HG02970 (cell line): ENCODE measurements at regions not wholly inside any gene's neighbourhood (a gene's known extent, or its start where the extent isn't known, plus 50 kb on each side); places are given as distances from the start of the nearest gene placed in this dataset.
"Not testable (repeated sequence)": the region's sequence is repeated elsewhere in the genome, so short reads cannot be mapped to it uniquely, and the experiment has no call there.

ENCODE experiments used
- ATAC-seq: cut with Tn5 transposase; IDR thresholded peaks from one replicate; pipeline ENCODE4 v1.9.1; 2021; ENCODE audit warnings: mild to moderate bottlenecking, moderate library complexity, moderate number of reproducible peaks; ENCODE audit not compliant: unreplicated experiment, low FRiP score

DNA sequence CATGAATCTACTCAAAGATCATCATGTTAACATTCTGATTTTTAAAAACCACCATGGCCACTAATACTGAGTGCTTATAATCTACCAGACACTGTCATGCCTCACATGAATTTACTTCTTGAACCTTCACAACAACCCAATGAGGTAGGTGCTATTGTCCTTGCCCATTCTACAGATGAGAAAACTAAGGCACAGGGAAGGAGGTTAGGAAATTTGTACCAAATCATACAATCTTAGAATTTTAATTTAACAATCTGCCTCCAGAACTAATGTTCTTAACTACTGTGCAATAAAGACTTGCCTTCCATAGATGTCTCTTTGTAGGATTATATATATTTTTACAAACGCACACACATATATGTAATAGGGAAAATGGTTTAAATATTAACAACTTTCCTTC is 269.5 kb downstream of the ALDH8A1 start:
- ATAC-seq = no peak

DNA sequence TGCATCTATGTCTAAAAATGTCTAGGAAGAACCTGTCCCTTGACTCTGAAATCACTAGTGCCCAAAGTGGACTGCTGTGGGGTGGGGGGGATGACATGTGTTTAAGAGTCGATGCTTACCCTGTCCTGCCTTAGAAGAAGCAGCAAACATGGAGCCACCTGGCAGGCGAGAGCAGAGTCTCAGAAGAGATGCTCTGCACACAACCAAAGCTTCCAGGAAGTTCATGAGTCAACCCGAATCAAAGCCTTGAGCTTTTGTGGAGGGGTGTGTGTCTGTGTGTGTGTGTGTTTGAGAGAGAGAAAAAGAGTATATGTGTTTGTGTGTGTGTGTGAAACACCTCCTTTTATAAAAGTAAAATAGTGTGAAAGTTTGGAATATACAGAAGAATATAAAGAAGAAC is 269.9 kb downstream of the ALDH8A1 start:
- no peak for ATAC-seq

DNA sequence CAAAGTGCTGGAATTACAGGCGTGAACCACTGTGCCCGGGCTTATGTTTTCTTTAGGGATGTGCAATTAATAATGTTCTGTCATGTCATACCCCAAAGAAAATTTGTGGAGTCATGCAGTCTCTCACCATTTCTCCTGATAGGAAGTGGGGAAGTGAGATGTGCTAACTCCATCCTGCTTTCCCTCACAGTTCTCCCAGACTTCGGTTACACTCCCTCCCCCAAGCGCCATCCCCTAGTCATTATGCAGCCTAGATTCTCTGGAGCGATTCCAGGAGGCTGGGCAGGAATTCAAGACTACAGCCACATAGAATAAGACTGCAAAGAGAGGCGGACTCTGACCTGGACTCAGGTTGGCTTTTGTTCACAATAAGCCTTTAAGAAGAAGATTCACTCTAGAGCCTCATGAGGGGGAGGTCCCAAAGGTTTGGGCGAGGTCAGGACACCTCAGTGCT is 271.4 kb downstream of the ALDH8A1 start:
- no peak for ATAC-seq

DNA sequence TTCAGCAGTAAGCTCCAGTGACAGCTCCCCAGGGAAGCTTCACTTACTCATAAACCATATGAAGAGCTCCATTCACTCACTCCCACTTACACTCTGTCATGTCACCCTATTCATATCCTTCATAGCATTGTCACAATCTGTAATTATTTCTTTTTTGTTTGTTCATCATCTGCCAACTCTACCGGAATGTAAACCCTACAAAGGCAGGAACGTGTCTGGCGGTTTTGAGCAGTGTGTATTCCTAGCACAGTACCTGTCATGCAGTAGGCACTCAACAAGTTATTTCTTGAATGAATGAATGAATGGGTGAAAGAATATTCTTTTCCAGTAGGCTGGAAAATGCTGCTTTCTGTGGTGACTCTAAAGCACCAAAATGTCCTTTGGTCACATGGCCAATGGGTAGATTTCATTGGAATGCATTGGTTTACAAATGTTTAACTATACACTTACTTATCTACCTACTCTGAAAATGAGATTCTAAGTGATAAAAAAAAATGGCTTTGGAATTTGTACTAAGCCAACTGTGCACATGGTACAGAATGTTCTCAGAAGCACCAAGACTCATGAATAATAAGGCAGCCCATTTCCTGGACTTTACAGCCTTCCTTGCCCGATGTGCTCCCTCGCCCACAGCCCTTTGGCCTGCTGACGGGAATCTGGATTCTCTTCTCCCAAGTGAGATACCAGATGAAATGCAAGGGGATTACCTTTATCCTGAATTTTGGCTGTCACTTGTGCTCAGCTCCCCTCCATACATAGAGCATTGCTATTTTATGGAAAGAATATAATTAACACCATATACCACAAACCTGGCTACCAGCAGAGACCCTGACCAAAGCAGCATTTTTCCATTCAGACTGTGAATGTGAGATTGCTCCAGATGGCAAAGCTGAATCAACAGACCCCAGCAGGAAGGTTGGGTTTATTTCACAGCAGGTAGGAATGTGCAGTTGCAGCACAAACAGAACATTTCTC is 273.3 kb downstream of the ALDH8A1 start:
- no peak for ATAC-seq

DNA sequence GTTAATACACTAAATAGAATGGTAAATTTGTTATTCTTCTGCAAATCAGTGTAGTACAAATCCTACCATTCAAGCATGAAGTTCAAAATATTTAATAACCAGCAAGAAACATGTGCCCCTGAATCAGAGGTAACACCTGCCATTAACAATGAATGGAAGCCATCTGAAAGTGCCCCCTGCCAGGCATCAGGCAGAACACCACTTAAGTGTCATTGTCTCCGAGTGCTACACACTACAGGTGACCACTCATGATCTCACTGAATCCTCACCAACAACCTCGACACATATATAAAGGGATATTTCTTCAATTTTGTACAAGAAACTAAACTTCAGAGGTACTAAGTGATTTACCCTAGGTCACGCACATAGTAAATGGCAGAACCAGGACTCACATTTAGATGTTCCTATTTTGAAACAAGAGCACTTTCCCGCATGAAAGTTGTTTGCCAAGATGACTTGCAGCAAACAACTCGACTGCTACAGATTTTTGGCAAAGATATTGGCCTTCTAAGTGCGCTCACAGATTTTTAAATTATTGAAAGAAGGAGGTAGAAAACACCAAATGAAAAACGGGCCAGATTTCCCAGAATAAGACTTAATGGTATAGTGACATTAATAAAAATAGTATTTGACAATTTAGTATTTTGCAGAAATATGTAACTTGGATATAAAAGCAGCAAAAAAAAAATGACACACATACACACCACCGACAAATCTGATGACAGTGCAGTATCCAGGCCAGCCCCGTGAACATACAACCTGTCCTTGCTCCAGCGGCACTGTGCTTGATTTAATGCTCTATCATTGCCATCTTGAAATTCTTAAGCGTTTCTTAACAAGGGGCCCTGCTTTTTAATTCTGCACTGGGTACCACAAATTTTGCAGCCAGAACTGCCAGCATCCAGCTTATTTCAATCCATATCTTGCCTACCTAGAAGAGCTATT is 274.5 kb downstream of the ALDH8A1 start:
- no peak for ATAC-seq

DNA sequence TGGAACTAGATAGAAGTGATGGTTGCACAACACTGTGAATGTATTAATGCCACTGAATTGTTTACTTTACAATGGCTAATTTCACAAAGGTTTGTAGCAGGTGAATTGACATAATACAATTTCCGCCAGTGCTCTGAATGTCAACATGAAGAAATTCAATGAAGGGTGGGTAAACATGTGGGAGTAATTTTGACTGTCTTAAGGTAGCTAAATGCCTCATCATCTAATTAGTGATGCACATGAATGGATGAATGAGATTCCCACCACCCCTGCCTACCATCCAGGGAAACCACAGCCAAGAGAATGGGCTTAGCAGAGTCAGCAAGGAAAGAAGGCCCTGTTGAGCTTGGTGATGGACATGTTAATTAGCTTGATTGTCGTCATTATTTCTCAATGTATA is 275.3 kb downstream of the ALDH8A1 start:
- no peak for ATAC-seq

DNA sequence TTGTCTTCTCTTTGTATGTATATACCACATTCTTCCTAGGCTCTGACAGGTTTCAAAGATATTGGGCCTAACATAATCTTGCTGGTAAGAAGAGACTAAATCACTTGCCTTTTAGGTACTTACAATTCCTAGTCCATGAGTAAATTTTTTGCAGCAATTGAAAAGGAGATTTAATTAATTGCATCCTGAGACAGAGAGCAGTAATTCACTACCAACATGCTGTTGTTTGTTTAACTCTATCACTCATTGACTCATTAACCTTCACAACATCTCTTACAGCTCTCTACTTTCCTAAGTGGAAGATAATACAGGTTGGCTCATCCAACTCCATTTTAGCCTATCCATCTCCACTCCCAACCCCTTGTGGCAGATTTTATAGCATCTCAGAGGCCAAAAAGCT is 280.4 kb downstream of the ALDH8A1 start:
- no peak for ATAC-seq

DNA sequence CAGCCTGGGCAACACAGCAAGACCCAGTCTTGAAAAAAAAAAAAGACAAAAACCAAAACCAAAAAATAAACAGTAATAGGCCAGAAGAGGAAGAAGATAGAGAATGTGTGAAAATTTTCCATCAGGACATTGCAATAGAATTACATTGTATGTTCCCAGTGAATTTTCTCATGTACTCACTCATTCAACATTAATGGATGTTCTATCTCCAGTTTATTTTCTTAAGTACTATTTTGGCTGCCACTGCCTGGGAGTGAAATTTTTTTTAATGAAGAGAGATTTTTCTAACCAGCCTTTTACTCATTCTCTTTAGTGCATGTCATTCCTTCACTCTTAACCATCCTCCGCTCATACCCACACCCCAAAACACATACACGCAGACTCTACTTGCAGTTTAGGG is 282.8 kb downstream of the ALDH8A1 start:
- ATAC-seq = no peak

DNA sequence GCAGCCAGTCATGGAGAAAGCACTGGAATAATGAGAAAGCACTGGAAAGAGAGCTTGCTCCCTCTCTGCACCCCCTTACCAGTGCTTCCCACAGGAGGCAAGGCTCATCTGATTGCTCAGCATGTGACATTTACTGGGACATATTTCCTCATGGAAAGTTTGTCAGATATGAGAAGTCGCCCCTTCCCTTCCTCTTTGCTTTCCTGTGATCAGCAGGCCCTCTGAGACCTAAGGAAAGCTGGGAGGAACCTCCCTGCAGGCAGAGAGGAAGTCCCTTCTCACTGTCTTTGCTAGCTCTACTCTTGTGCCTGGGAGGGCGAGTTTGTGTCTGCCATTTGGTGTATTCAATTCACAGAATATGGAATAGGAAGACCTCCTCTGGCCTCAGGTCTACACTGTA is 283.8 kb downstream of the ALDH8A1 start:
- ATAC-seq = no peak

DNA sequence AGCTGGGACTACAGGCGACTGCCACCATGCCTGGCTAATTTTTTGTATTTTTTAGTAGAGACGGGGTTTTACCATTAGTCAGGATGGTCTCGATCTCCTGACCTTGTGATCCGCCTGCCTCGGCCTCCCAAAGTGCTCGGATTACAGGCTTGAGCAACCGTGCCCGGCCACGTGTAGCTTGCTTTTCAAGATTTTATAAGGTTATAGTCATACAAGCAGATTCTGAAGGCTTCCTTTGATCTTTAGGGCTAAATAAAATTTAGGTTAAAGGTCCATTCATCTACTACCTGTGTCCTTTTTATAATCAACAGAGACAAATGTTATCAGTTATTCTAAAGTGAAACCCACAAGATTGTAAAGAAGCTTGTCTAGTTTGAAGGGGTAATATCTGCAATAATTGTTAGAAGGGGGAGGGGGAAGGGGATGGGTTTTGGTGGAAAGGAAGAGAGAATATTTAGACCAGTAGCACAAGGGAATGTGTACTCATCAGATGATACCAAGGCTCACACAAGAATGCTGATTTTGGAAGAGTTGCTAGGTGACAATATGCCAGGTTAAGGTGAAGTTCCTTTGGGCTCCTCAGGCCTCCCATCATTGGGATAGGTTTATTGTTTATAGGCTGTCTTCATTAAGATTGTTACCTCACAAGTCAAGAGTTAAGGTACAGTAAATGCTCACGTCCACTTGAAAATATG is 284.7 kb downstream of the ALDH8A1 start:
- no peak for ATAC-seq

DNA sequence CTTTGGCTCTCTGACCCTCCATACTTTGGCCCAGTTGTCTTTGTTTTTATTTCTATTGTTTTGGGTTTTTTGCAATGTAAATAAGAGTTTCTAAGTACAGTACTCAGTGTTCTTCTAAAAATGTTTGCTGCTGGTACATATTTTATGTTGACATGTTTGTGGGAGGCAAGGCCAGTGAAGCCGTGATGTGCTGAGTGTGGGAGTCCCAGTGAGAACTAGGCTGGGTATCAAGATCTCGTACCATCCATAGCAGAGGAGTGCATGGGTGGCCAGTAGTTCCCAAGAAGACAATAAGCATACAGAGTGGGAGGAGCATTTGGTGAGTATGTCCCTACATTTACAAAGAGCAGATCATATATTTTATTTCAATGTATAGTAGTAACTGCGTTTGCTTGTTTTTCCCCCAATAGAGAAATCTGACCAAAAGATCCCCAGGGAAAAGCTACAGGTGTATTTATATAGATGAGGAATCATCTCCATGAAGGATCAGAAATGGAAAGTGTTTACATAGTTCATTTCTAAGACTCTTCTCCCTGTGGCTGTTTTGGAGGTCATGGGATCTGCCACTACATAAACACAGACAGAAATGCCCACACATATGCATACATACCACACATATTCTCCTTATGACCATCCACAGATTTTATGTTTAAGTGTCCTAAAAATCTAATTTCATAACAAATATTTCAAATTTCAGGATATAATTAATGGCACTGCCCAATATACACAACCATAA is 285.9 kb downstream of the ALDH8A1 start:
- no peak for ATAC-seq

DNA sequence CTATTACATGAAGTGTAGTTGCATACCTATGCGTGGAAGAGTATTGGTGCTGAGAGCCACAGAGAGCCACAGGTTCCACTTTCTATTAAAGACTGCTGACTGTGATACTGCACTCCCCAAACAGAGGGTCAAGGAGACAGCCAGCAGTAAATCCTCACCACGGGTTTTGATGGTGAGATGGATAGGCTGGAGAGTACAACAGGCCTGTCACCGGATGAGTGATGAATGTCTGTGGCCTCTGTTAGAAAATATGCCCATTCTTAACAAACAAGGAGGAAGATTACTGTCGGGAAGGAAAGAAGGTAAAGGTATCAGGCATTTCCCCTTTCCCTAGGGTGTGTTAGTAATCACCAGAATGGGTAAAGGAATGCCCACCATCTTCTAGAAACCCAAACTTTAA is 286.5 kb downstream of the ALDH8A1 start:
- ATAC-seq = no peak

DNA sequence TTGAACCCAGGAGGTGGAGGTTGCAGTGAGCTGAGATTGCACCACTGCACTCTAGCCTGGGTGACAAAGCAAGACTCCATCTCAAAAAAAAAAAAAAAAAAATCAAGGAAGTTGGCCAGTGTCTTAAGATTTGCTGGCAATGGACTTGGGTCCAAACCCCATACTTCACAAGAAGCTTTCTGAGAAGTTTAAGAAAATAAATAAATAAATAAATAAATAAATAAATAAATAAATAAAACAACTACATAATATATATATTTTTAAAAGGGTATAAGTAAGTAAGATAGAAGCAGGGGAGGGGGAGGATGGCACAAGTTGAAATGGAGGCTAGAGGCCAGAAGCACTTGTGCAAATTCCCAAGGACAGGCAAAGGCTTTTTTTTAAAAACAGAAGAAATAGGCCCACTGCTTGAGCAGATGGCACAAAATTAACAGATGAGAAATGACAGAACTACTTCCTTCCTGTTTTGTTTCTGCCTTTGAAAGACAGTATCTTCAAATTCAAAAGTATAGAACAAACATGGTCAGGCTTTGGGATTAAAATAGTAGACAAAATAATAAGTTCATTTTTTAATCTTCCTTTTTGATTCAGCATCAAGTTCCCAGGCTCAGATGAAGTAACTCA is 287.7 kb downstream of the ALDH8A1 start:
- ATAC-seq = no peak

DNA sequence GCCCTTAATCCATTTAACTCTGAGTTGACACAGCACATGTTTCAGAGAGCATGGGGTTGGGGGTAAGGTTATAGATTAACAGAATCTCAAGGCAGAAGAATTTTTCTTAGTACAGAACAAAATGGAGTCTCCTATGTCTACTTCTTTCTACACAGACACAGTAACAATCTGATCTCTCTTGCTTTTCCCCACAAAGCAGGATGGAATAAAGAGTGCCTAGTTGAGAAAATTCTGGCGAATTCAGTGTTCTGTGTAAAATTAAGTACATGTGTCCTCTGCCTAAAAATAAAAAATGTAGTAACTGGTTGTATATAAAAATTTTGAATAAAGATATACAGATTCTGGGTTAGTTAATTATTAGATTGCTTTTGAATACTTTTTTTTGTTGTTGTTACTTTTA is 290.0 kb downstream of the ALDH8A1 start:
- not testable (repeated sequence) for ATAC-seq

DNA sequence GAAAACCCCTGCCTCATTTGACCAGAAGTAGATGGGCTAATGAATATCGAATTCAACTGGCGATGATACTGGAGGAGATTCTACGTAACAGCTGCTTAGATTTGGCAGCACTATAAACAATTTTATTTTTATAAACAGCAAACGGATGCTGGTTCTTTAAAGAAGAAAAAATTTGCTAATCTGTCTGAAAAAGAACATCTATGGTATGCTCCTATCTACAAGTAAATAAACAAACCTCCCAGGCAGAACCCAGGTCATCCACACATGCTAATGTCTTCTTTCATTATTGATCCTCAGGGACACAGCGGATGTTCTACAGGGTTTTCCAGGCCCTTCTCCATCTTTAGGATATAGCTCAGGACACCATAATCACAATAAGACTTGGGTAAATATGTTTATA is 291.3 kb downstream of the ALDH8A1 start:
- ATAC-seq = no peak

DNA sequence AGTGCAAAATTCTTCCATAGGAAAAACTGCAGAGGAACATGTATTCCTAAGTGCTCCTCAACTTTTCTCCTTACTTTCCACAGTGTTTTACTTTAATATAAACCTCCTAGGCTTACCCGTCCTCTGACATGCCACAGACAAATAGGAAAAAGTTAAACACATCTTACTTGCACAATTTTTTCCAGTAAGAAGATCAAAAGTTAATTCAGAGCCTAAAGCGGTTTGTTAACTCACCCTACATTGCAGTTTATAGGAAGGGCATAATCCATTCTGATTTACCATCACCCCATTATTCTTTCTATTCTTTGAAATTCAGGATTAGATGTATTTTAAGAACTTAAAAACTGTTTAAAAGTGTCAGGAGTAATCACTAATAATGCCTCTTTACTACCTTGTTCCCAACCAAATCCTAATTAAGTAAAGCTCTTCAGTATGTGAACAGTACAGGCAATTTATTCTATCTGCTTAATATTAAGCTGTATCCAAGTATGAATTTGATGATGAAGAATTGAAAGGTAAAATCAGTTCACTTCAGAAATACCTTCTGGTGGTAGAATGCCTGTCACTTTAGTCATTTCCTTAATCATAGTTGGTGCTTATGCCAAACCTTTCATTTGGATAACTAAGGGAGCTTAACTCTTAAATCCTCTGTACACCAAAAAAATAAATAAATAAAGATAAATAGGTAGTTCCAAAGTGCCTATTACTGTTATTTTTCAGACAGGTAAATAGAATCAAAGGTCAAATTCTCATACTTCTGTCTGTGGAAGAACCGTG is 292.0 kb downstream of the ALDH8A1 start:
- no peak for ATAC-seq

DNA sequence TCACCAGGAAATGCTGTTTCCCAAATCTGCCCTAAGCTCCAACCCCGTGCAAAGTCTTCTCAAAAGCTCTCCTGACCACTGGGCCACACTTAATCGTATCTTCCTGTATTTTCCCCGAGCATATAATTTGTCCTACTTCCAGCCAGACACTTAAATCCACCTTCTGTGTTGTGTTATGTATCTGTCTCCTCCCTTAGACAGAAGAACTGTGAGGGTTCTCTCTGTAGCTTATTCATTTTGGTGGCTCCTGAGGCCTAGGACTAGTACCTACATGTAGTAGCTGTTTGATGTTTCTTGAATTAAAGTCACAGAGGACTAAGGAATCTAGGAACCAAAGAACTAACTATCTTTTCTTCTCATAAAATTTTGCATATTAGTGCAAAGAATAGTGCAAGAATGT is 292.6 kb downstream of the ALDH8A1 start:
- no peak for ATAC-seq

DNA sequence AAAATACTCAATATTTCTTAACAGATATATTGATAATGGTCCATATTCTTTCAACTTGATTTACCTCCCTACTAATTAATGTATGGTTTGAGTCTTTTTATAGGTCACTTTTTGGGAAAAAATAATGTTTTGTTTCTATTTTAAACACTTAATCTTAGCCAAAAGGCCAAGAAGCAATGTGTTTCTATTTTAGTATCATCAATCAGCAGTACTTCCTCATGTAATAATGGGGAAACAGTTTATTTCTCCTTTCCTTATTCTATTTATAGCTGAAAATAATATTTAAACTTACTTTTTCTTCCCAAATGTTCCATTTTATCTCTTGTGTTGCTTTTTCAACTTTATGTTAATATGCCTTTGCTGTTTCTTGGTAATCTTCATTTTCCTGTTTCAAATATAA is 295.1 kb downstream of the ALDH8A1 start:
- no peak for ATAC-seq

DNA sequence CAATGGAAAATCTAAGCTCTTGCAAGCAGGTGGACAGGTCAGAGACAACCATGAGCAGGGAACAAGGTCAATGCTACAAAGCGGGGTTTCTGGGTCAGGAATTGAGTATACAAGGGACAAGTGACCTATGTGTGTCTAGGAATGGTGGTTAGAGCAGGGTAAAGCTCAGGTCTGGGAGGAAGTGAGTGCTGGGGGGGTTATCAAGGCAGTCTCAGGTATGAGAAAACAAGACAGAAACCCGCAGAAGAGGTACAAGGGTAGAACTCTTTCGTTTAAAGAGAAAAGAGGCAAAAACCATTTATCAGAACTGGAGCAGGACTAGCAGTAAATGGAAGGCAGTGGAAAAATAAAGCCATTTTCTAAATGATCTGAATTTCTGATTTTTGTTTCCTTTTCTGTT is 298.4 kb downstream of the ALDH8A1 start:
- ATAC-seq = no peak
